ENCODE measurements at regions not wholly inside any gene's neighbourhood (a gene's known extent, or its start where the extent isn't known, plus 50 kb on each side); places are given as distances from the start of the nearest gene placed in this dataset.
A peak's percentile ranks its signal among the peaks of the same experiment; 100 is the strongest.

DNA sequence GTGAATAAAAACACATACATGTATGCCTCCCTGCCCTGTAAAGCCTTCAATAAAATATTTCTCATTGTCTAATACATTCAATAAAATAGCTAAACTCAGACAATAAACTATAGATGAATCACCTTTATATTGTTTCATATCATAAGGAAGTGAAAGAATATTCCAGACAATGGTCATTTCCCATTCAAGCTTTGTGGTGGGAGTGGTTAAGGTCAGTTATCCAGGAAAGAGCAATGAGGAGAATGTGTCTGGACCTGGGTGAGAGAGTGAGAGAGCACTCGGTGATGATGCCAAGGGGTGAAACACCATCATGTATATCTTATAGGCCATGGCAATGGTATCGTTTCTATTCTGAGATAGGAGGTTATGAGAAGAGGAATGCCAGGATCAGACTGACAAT lies 197.8 kb downstream of the PDHA2 start:
- no peaks in the 10 kb centered on the region for H3K36me3 ChIP-seq (ENCODE audit: insufficient read depth, low read length)
- H3K4me3 ChIP-seq (ENCODE audit: low read depth, low read length), result no peak overlapping the region
- H3K27me3 ChIP-seq (ENCODE audit: insufficient read depth, low read length), result no peaks in the 10 kb centered on the region
- no peaks in the 10 kb centered on the region for H3K4me1 ChIP-seq (ENCODE audit: control insufficient read depth, insufficient read depth, low read length, unreplicated experiment)
- no peak overlapping the region for H2AFZ ChIP-seq (ENCODE audit: low read length, unreplicated experiment)
- H3K79me2 ChIP-seq (ENCODE audit: control insufficient read depth, insufficient read depth, low read length, unreplicated experiment), result no peaks in the 10 kb centered on the region
- no peak overlapping the region for H3K27ac ChIP-seq (ENCODE audit: low read depth, low read length)

DNA sequence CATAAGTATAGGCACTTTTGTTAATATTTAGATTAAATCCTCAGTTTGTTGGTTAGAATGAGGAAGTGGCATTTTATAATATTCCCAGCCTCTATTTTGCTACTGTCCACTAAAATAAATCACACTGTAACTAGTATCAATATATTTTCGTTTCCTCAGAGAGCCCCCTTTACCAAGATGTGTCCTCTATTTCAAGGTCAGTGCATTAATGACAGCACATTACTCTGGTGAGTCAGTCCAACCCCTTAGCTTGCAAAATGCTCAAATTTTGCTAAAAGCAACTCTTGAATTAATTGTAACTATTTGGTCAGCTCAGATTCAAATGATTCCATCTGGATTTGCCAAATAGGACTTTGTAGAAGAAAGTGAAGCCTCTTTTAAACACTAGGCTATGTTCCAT lies 199.3 kb downstream of the PDHA2 start:
- H2AFZ ChIP-seq (ENCODE audit: low read length, unreplicated experiment), result no peak overlapping the region
- H3K36me3 ChIP-seq (ENCODE audit: insufficient read depth, low read length), result no peaks in the 10 kb centered on the region
- no peak overlapping the region for H3K4me3 ChIP-seq (ENCODE audit: low read depth, low read length)
- H3K27ac ChIP-seq (ENCODE audit: low read depth, low read length), result no peak overlapping the region
- no peaks in the 10 kb centered on the region for H3K79me2 ChIP-seq (ENCODE audit: control insufficient read depth, insufficient read depth, low read length, unreplicated experiment)
- no peaks in the 10 kb centered on the region for H3K4me1 ChIP-seq (ENCODE audit: control insufficient read depth, insufficient read depth, low read length, unreplicated experiment)
- H3K27me3 ChIP-seq (ENCODE audit: insufficient read depth, low read length), result no peaks in the 10 kb centered on the region

GRCh38 chr4:96039803-96040436 lies 200.0 kb downstream of the PDHA2 start:
- Histone ChIP-seq H3K79me2 (ENCODE audit: control insufficient read depth, insufficient read depth, low read length, unreplicated experiment) (no peaks in the 10 kb centered on the region), H3K27ac (ENCODE audit: low read depth, low read length) (no peak overlapping the region), H3K27me3 (ENCODE audit: insufficient read depth, low read length) (no peaks in the 10 kb centered on the region), H3K4me3 (ENCODE audit: low read depth, low read length) (no peak overlapping the region), H3K4me1 (ENCODE audit: control insufficient read depth, insufficient read depth, low read length, unreplicated experiment) (no peaks in the 10 kb centered on the region), H2AFZ (ENCODE audit: low read length, unreplicated experiment) (no peak overlapping the region), H3K36me3 (ENCODE audit: insufficient read depth, low read length) (no peaks in the 10 kb centered on the region)

- no peaks in the 10 kb centered on the region for H3K4me1 ChIP-seq (ENCODE audit: control insufficient read depth, insufficient read depth, low read length, unreplicated experiment)
- H3K4me3 ChIP-seq (ENCODE audit: low read depth, low read length), result no peak overlapping the region
- H3K36me3 ChIP-seq (ENCODE audit: insufficient read depth, low read length), result no peaks in the 10 kb centered on the region
- H2AFZ ChIP-seq (ENCODE audit: low read length, unreplicated experiment), result no peak overlapping the region
- H3K27ac ChIP-seq (ENCODE audit: low read depth, low read length), result no peak overlapping the region
- no peaks in the 10 kb centered on the region for H3K79me2 ChIP-seq (ENCODE audit: control insufficient read depth, insufficient read depth, low read length, unreplicated experiment)
- no peaks in the 10 kb centered on the region for H3K27me3 ChIP-seq (ENCODE audit: insufficient read depth, low read length)
Observed at GRCh38 chr4:96044971-96045370, 205.1 kb downstream of the PDHA2 start.

GRCh38 chr4:96052827-96053226 lies 212.9 kb downstream of the PDHA2 start:
- Histone ChIP-seq H3K27me3 (ENCODE audit: insufficient read depth, low read length) (no peaks in the 10 kb centered on the region), H2AFZ (ENCODE audit: low read length, unreplicated experiment) (no peak overlapping the region), H3K79me2 (ENCODE audit: control insufficient read depth, insufficient read depth, low read length, unreplicated experiment) (no peaks in the 10 kb centered on the region), H3K27ac (ENCODE audit: low read depth, low read length) (no peak overlapping the region), H3K4me1 (ENCODE audit: control insufficient read depth, insufficient read depth, low read length, unreplicated experiment) (no peaks in the 10 kb centered on the region), H3K36me3 (ENCODE audit: insufficient read depth, low read length) (no peaks in the 10 kb centered on the region), H3K4me3 (ENCODE audit: low read depth, low read length) (no peak overlapping the region)

- Histone ChIP-seq H3K27ac (ENCODE audit: low read depth, low read length) (no peak overlapping the region), H3K4me3 (ENCODE audit: low read depth, low read length) (no peak overlapping the region), H3K36me3 (ENCODE audit: insufficient read depth, low read length) (no peaks in the 10 kb centered on the region), H3K79me2 (ENCODE audit: control insufficient read depth, insufficient read depth, low read length, unreplicated experiment) (no peaks in the 10 kb centered on the region), H3K4me1 (ENCODE audit: control insufficient read depth, insufficient read depth, low read length, unreplicated experiment) (no peaks in the 10 kb centered on the region), H2AFZ (ENCODE audit: low read length, unreplicated experiment) (no peak overlapping the region), H3K27me3 (ENCODE audit: insufficient read depth, low read length) (no peaks in the 10 kb centered on the region)
Observed at GRCh38 chr4:96056346-96056934, 216.5 kb downstream of the PDHA2 start.

DNA sequence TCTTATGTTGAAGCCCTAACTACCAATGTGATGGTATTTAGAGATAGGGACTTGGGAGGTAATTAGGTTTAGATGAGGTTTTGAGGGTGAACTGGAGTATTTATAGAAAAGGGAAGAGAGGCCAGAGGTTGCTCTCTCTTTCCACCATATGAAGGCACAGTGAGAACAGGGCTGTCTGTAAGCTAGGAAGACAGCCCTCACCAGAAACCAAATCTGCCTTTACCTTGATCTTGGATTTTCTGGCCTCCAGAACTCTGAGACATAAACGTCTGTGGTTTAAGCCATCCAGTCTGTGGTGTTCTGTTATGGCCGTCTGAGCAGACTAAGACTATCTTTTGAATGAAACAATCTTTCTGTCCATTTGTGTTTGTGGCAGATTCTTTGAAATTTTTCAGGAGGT lies 223.7 kb downstream of the PDHA2 start:
- H3K27me3 ChIP-seq (ENCODE audit: insufficient read depth, low read length), result no peaks in the 10 kb centered on the region
- no peak overlapping the region for H2AFZ ChIP-seq (ENCODE audit: low read length, unreplicated experiment)
- no peaks in the 10 kb centered on the region for H3K79me2 ChIP-seq (ENCODE audit: control insufficient read depth, insufficient read depth, low read length, unreplicated experiment)
- no peaks in the 10 kb centered on the region for H3K36me3 ChIP-seq (ENCODE audit: insufficient read depth, low read length)
- no peak overlapping the region for H3K27ac ChIP-seq (ENCODE audit: low read depth, low read length)
- no peaks in the 10 kb centered on the region for H3K4me1 ChIP-seq (ENCODE audit: control insufficient read depth, insufficient read depth, low read length, unreplicated experiment)
- H3K4me3 ChIP-seq (ENCODE audit: low read depth, low read length), result no peak overlapping the region

DNA sequence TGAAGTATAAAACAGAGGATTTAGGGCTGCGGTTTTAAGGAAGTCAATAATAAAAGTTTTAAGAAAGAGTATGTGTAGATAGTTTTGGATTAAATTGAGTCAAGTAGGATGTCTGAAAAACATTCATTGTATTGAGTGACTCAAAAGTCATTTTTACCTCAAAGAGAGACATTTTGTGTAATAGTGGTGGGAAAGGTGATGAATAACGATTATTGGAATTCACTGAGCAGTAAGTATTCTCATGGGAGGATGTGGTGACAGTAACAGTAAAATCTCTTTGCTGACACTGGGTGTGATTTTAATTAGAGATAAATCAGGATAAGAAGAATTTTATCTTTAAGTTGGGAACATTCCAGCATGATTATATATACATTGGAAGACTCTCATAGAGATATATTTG lies 233.6 kb downstream of the PDHA2 start:
- Histone ChIP-seq H2AFZ (ENCODE audit: low read length, unreplicated experiment) (peak overlapping the region; percentile 40), H3K79me2 (ENCODE audit: control insufficient read depth, insufficient read depth, low read length, unreplicated experiment) (no peaks in the 10 kb centered on the region), H3K27ac (ENCODE audit: low read depth, low read length) (peak overlapping the region; percentile 77), H3K36me3 (ENCODE audit: insufficient read depth, low read length) (no peaks in the 10 kb centered on the region), H3K4me1 (ENCODE audit: control insufficient read depth, insufficient read depth, low read length, unreplicated experiment) (peaks cover 19% of the 10 kb centered on the region), H3K27me3 (ENCODE audit: insufficient read depth, low read length) (no peaks in the 10 kb centered on the region), H3K4me3 (ENCODE audit: low read depth, low read length) (0 out of 2 replicates have a peak overlapping the region, but pooled peaks have one; percentile 10)

DNA sequence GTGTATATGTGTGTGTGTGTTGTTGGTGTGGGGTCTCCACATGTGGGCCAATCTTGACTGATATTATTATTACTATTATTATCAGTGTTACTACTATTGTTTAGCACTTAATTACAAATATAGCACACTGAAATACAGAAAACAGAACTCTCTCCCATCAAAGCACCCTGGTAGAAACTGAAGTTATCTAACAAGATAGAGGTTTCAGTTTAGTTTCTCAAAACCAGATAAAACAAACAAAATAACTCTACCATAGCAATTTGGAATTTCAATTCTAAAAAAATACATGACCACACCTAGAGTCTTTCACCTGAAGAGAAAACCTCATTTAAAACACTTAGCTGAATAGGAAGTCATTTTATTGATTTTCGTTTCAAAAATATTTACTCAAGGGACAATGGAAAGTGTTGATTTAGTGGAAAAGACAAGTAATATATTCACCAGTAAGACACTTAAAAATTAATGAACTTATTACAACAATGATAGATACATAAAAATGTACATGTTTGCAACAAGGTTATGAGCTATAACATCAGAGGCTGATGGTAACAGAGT lies 252.3 kb downstream of the PDHA2 start:
- Histone ChIP-seq H3K79me2 (ENCODE audit: control insufficient read depth, insufficient read depth, low read length, unreplicated experiment) (no peaks in the 10 kb centered on the region), H3K4me1 (ENCODE audit: control insufficient read depth, insufficient read depth, low read length, unreplicated experiment) (no peaks in the 10 kb centered on the region), H2AFZ (ENCODE audit: low read length, unreplicated experiment) (peak overlapping the region; percentile 8), H3K27me3 (ENCODE audit: insufficient read depth, low read length) (no peaks in the 10 kb centered on the region), H3K27ac (ENCODE audit: low read depth, low read length) (no peak overlapping the region), H3K36me3 (ENCODE audit: insufficient read depth, low read length) (no peaks in the 10 kb centered on the region), H3K4me3 (ENCODE audit: low read depth, low read length) (no peak overlapping the region)

DNA sequence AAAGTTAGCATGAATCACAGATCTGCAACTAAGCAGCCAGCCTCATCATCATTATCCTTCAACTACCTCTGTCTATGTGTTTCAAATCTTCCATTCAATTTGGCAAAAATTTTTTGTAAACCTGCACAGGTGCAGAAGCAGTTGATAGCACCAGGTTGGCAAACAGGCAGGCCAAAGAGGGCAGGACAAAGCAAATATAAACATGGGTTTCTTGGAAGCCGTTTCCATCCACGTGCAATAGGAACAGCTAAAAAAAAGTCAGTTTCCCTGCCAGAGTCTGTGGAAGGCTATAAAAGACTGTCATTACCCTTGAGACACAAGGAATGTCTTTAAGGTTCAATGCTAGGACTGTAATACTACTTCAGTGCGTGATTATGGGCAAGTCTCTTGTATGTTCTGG lies 253.2 kb downstream of the PDHA2 start:
- Histone ChIP-seq H3K4me3 (ENCODE audit: low read depth, low read length) (no peak overlapping the region), H3K27ac (ENCODE audit: low read depth, low read length) (no peak overlapping the region), H2AFZ (ENCODE audit: low read length, unreplicated experiment) (peak overlapping the region; percentile 8), H3K79me2 (ENCODE audit: control insufficient read depth, insufficient read depth, low read length, unreplicated experiment) (no peaks in the 10 kb centered on the region), H3K4me1 (ENCODE audit: control insufficient read depth, insufficient read depth, low read length, unreplicated experiment) (no peaks in the 10 kb centered on the region), H3K27me3 (ENCODE audit: insufficient read depth, low read length) (no peaks in the 10 kb centered on the region), H3K36me3 (ENCODE audit: insufficient read depth, low read length) (no peaks in the 10 kb centered on the region)

- no peaks in the 10 kb centered on the region for H3K36me3 ChIP-seq (ENCODE audit: insufficient read depth, low read length)
- no peaks in the 10 kb centered on the region for H3K27me3 ChIP-seq (ENCODE audit: insufficient read depth, low read length)
- H2AFZ ChIP-seq (ENCODE audit: low read length, unreplicated experiment), result no peak overlapping the region
- no peaks in the 10 kb centered on the region for H3K4me1 ChIP-seq (ENCODE audit: control insufficient read depth, insufficient read depth, low read length, unreplicated experiment)
- H3K4me3 ChIP-seq (ENCODE audit: low read depth, low read length), result no peak overlapping the region
- no peak overlapping the region for H3K27ac ChIP-seq (ENCODE audit: low read depth, low read length)
- no peaks in the 10 kb centered on the region for H3K79me2 ChIP-seq (ENCODE audit: control insufficient read depth, insufficient read depth, low read length, unreplicated experiment)
Observed at GRCh38 chr4:96093563-96093962, 253.7 kb downstream of the PDHA2 start.
